ENCODE measurements at regions not wholly inside any gene's neighbourhood (a gene's known extent, or its start where the extent isn't known, plus 50 kb on each side); places are given as distances from the start of the nearest gene placed in this dataset.
"Not testable (repeated sequence)": the region's sequence is repeated elsewhere in the genome, so short reads cannot be mapped to it uniquely, and the experiment has no call there.

DNA sequence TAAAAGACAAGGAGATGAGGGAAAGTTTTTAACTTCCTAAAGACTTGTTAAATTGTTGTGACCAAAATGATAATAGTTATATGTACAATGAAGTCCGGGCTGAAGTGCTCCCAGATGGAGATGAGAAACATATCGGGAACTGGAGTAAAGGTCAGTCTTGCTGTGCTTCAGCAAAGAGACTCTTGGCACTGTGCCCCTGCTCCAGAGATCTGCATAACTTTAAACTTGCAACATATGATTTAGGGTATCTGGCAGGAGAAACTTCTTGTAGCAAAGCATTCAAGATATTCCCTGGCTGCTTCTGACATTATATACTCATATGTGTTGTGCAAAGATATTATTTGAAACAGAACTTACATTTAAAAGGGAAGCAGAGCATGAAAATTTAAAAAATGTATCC is 786.6 kb upstream of the SLITRK6 start:
- TF ChIP-seq, protein P1, sequence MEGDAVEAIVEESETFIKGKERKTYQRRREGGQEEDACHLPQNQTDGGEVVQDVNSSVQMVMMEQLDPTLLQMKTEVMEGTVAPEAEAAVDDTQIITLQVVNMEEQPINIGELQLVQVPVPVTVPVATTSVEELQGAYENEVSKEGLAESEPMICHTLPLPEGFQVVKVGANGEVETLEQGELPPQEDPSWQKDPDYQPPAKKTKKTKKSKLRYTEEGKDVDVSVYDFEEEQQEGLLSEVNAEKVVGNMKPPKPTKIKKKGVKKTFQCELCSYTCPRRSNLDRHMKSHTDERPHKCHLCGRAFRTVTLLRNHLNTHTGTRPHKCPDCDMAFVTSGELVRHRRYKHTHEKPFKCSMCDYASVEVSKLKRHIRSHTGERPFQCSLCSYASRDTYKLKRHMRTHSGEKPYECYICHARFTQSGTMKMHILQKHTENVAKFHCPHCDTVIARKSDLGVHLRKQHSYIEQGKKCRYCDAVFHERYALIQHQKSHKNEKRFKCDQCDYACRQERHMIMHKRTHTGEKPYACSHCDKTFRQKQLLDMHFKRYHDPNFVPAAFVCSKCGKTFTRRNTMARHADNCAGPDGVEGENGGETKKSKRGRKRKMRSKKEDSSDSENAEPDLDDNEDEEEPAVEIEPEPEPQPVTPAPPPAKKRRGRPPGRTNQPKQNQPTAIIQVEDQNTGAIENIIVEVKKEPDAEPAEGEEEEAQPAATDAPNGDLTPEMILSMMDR (IDR thresholded peaks at IDR 0.05): no peak
- TF ChIP-seq ZFX (IDR thresholded peaks at IDR 0.05; ENCODE audit: borderline replicate concordance): no peak
- H3K27ac ChIP-seq: no peak overlapping the region

DNA sequence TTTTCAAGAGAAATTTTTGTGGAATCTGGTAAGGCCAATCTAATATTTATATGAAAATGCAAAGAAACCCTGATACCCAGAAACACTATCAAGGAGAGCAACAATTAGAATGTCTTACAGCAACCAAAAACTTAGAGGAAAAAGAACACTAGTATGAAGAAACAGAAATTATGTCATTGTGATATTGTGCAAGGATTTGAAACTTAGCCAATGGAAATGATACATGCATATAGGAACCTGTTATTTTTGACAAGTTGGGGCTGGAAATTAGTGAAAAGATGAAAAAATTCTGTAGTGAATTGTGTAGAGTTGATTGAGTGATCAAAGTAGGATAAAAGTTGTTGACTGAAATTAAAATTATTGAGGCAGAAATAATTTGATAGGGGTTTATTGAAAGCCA is 792.6 kb upstream of the SLITRK6 start:
- H3K27ac ChIP-seq: no peak overlapping the region
- TF ChIP-seq, protein P1 (IDR thresholded peaks at IDR 0.05): no peak
- no peak for TF ChIP-seq ZFX (IDR thresholded peaks at IDR 0.05; ENCODE audit: borderline replicate concordance)

GRCh38 chr13:86601351-86601750 is 802.1 kb upstream of the SLITRK6 start:
- TF ChIP-seq ZFX (IDR thresholded peaks at IDR 0.05; ENCODE audit: borderline replicate concordance): no peak
- TF ChIP-seq, protein P1 (IDR thresholded peaks at IDR 0.05): no peak
- H3K27ac ChIP-seq: no peak overlapping the region

DNA sequence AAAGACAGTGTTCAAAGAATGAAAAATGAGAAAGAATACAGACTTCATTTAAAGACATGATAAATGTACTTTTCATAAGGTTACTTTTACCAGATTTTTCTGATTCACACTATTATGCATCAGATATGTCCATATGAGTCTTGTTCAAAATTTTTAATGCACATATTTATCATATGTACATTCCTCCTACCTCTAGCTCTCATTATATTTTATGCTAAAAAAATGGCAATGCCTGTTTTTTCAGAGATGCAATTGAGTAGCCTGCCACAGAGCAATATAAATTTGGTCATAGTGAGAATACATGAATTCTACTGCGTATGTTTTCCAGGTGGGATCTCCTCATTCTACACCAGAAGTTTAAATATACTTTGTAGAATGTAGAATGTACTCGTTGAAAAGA is 807.0 kb upstream of the SLITRK6 start:
- H3K27ac ChIP-seq: no peak overlapping the region
- no peak for TF ChIP-seq ZFX (IDR thresholded peaks at IDR 0.05; ENCODE audit: borderline replicate concordance)
- TF ChIP-seq, protein P1 (IDR thresholded peaks at IDR 0.05): no peak

DNA sequence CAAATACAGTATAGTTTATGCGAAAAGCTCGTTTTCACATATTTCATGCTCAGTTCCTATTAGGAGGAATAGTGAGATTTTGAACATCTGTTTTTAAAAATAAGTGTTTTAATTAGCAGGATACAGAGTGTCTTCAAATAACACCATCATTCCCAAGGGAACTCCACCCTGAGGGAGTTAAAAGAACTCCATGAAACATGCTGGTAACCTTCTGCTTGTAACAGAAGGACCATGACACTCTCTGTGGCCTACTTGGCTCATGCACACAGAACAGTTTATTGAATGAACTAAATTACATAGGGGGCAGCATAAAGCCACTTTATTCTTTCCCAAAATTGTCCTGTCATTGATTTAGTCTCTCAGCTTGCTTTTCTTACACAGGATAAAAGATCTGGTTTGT is 809.5 kb upstream of the SLITRK6 start:
- no peak overlapping the region for H3K27ac ChIP-seq
- no peak for TF ChIP-seq ZFX (IDR thresholded peaks at IDR 0.05; ENCODE audit: borderline replicate concordance)
- TF ChIP-seq, protein P1 (IDR thresholded peaks at IDR 0.05): no peak

DNA sequence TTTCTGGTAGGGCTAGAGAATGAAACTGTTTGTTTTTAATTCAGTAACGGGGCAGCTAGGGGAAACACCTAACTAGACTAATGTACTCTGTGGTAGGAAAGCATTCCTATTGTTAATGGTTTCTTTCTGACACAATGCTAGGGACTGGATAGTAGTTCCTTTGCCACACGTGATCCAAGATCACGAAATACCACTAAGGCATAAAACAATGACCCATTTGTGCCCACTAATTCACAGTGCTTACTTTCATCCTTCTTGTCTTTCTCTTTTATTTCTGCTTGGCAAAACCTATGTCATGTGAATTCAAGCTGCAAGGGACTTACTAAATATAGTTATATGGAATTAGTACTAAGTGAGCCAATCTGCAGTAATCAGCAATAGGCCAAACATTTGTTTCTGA is 834.1 kb upstream of the SLITRK6 start:
- H3K27ac ChIP-seq: no peak overlapping the region
- no peak for TF ChIP-seq ZFX (IDR thresholded peaks at IDR 0.05; ENCODE audit: borderline replicate concordance)
- TF ChIP-seq, protein P1 (IDR thresholded peaks at IDR 0.05): no peak

DNA sequence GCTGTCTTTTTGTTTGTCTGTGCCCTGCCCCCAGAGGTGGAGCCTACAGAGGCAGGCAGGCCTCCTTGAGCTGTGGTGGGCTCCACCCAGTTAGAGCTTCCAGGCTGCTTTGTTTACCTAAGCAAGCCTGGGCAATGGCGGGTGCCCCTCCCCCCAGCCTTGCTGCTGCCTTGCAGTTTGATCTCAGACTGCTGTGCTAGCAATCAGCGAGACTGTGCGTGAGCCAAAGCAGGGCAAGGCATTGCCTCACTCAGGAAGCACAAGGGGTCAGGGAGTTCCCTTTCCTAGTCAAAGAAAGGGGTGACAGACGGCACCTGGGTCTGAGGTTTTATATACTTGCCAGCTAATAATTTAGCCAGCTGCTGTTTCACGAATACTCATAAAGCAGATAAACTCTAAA is 852.0 kb upstream of the SLITRK6 start:
- not testable (repeated sequence) for H3K27ac ChIP-seq

GRCh38 chr13:86653009-86653408 is 853.8 kb upstream of the SLITRK6 start:
- no peak for TF ChIP-seq ZFX (IDR thresholded peaks at IDR 0.05; ENCODE audit: borderline replicate concordance)
- TF ChIP-seq, protein P1 (IDR thresholded peaks at IDR 0.05): no peak
- H3K27ac ChIP-seq: no peak overlapping the region

All from 22Rv1 (cell line).